T-helper 1 cell treated with Interleukin-12 subunit alpha and Interleukin-12 subunit beta and Interleukin-4 antibody, amounts not matched to agents 30 μg/mL and 1 μg/mL, for 36 hours (primary cell): ENCODE measurements at regions not wholly inside any gene's neighbourhood (a gene's known extent, or its start where the extent isn't known, plus 50 kb on each side); places are given as distances from the start of the nearest gene placed in this dataset.

Source experiments
- H3K27ac Mint-ChIP-seq: one replicate; pipeline ENCODE4 v1.8.0; 2021; ENCODE audit warnings: mild to moderate bottlenecking, mixed read lengths
- H3K27me3 Mint-ChIP-seq: one replicate; pipeline ENCODE4 v1.8.0; 2021; ENCODE audit warnings: low read depth, mixed read lengths
- H3K36me3 Mint-ChIP-seq: one replicate; pipeline ENCODE4 v1.8.0; 2021; ENCODE audit warnings: low read depth, mixed read lengths
- H3K4me1 Mint-ChIP-seq: one replicate; pipeline ENCODE4 v1.8.0; 2021; ENCODE audit warnings: low read depth, mixed read lengths
- H3K4me3 Mint-ChIP-seq: one replicate; pipeline ENCODE4 v1.8.0; 2021; ENCODE audit warnings: mild to moderate bottlenecking, moderate library complexity, mixed read lengths
- H3K9me3 Mint-ChIP-seq: one replicate; pipeline ENCODE4 v1.8.0; 2021; ENCODE audit warnings: mixed read lengths

- Mint-ChIP-seq H3K9me3 (peaks cover 3% of the 10 kb centered on the region), H3K27ac (no peak overlapping the region), H3K4me3 (no peak overlapping the region), H3K27me3 (no peaks in the 10 kb centered on the region), H3K36me3 (no peaks in the 10 kb centered on the region), H3K4me1 (no peaks in the 10 kb centered on the region)
Measured at GRCh38 chr9:28820741-28821140, 1247.5 kb upstream of the C9orf72 start.

- no peaks in the 10 kb centered on the region for H3K27me3 Mint-ChIP-seq
- peaks cover 3% of the 10 kb centered on the region for H3K9me3 Mint-ChIP-seq
- H3K4me3 Mint-ChIP-seq: no peak overlapping the region
- H3K4me1 Mint-ChIP-seq: no peaks in the 10 kb centered on the region
- no peak overlapping the region for H3K27ac Mint-ChIP-seq
- H3K36me3 Mint-ChIP-seq: no peaks in the 10 kb centered on the region
Measured at GRCh38 chr9:28821240-28821639, 1248.0 kb upstream of the C9orf72 start.

GRCh38 chr9:28824432-28824963 lies 1251.2 kb upstream of the C9orf72 start:
- Mint-ChIP-seq H3K4me3 (no peak overlapping the region), H3K4me1 (no peaks in the 10 kb centered on the region), H3K27ac (no peak overlapping the region), H3K36me3 (no peaks in the 10 kb centered on the region), H3K27me3 (no peaks in the 10 kb centered on the region), H3K9me3 (peaks cover 3% of the 10 kb centered on the region)

- H3K4me1 Mint-ChIP-seq: no peaks in the 10 kb centered on the region
- no peaks in the 10 kb centered on the region for H3K36me3 Mint-ChIP-seq
- H3K27ac Mint-ChIP-seq: no peak overlapping the region
- no peaks in the 10 kb centered on the region for H3K27me3 Mint-ChIP-seq
- H3K9me3 Mint-ChIP-seq: no peaks in the 10 kb centered on the region
- no peak overlapping the region for H3K4me3 Mint-ChIP-seq
Measured at GRCh38 chr9:28832168-28832770, 1259.0 kb upstream of the C9orf72 start.

- Mint-ChIP-seq H3K9me3 (no peaks in the 10 kb centered on the region), H3K36me3 (no peaks in the 10 kb centered on the region), H3K27ac (no peak overlapping the region), H3K4me1 (no peaks in the 10 kb centered on the region), H3K4me3 (no peak overlapping the region), H3K27me3 (no peaks in the 10 kb centered on the region)
Measured at GRCh38 chr9:28834156-28834555, 1260.9 kb upstream of the C9orf72 start.

- H3K27ac Mint-ChIP-seq: no peak overlapping the region
- no peaks in the 10 kb centered on the region for H3K27me3 Mint-ChIP-seq
- no peaks in the 10 kb centered on the region for H3K9me3 Mint-ChIP-seq
- H3K36me3 Mint-ChIP-seq: no peaks in the 10 kb centered on the region
- no peaks in the 10 kb centered on the region for H3K4me1 Mint-ChIP-seq
- no peak overlapping the region for H3K4me3 Mint-ChIP-seq
Measured at GRCh38 chr9:28839778-28840430, 1266.6 kb upstream of the C9orf72 start.

- Mint-ChIP-seq H3K27ac (no peak overlapping the region), H3K4me1 (no peaks in the 10 kb centered on the region), H3K27me3 (no peaks in the 10 kb centered on the region), H3K36me3 (no peaks in the 10 kb centered on the region), H3K4me3 (no peak overlapping the region), H3K9me3 (no peaks in the 10 kb centered on the region)
Measured at GRCh38 chr9:28841775-28842174, 1268.5 kb upstream of the C9orf72 start.

GRCh38 chr9:28847331-28847730 lies 1274.0 kb upstream of the C9orf72 start:
- no peaks in the 10 kb centered on the region for H3K9me3 Mint-ChIP-seq
- no peak overlapping the region for H3K27ac Mint-ChIP-seq
- no peak overlapping the region for H3K4me3 Mint-ChIP-seq
- no peaks in the 10 kb centered on the region for H3K36me3 Mint-ChIP-seq
- H3K27me3 Mint-ChIP-seq: no peaks in the 10 kb centered on the region
- no peaks in the 10 kb centered on the region for H3K4me1 Mint-ChIP-seq

GRCh38 chr9:28848671-28849070 lies 1275.4 kb upstream of the C9orf72 start:
- Mint-ChIP-seq H3K9me3 (no peaks in the 10 kb centered on the region), H3K36me3 (no peaks in the 10 kb centered on the region), H3K4me1 (no peaks in the 10 kb centered on the region), H3K27me3 (no peaks in the 10 kb centered on the region), H3K27ac (no peak overlapping the region), H3K4me3 (no peak overlapping the region)

- Mint-ChIP-seq H3K36me3 (no peaks in the 10 kb centered on the region), H3K4me3 (no peak overlapping the region), H3K27ac (no peak overlapping the region), H3K27me3 (no peaks in the 10 kb centered on the region), H3K9me3 (no peaks in the 10 kb centered on the region), H3K4me1 (no peaks in the 10 kb centered on the region)
Measured at GRCh38 chr9:28853477-28853876, 1280.2 kb upstream of the C9orf72 start.

- no peak overlapping the region for H3K4me3 Mint-ChIP-seq
- H3K4me1 Mint-ChIP-seq: no peaks in the 10 kb centered on the region
- H3K36me3 Mint-ChIP-seq: no peaks in the 10 kb centered on the region
- no peak overlapping the region for H3K27ac Mint-ChIP-seq
- H3K9me3 Mint-ChIP-seq: no peaks in the 10 kb centered on the region
- H3K27me3 Mint-ChIP-seq: no peaks in the 10 kb centered on the region
Measured at GRCh38 chr9:28866951-28867350, 1293.7 kb upstream of the C9orf72 start.

- Mint-ChIP-seq H3K4me3 (no peak overlapping the region), H3K9me3 (no peaks in the 10 kb centered on the region), H3K36me3 (no peaks in the 10 kb centered on the region), H3K27me3 (no peaks in the 10 kb centered on the region), H3K4me1 (no peaks in the 10 kb centered on the region), H3K27ac (no peak overlapping the region)
Measured at GRCh38 chr9:28868228-28868990, 1295.1 kb upstream of the C9orf72 start.

GRCh38 chr9:28882529-28882928 lies 1309.2 kb upstream of the C9orf72 start:
- Mint-ChIP-seq H3K4me1 (no peaks in the 10 kb centered on the region), H3K27me3 (no peaks in the 10 kb centered on the region)

GRCh38 chr9:28883234-28883633 lies 1310.0 kb upstream of the C9orf72 start:
- Mint-ChIP-seq H3K36me3 (no peaks in the 10 kb centered on the region), H3K27ac (no peak overlapping the region), H3K4me3 (no peak overlapping the region), H3K4me1 (no peaks in the 10 kb centered on the region), H3K9me3 (no peaks in the 10 kb centered on the region), H3K27me3 (no peaks in the 10 kb centered on the region)

More at GRCh38 chr9:28882529-28882928, 1309.2 kb upstream of the C9orf72 start:
- no peak overlapping the region for H3K4me3 Mint-ChIP-seq
- H3K9me3 Mint-ChIP-seq: no peaks in the 10 kb centered on the region
- H3K36me3 Mint-ChIP-seq: no peaks in the 10 kb centered on the region
- no peak overlapping the region for H3K27ac Mint-ChIP-seq
